GM19351 (cell line): ENCODE measurements at regions not wholly inside any gene's neighbourhood (a gene's known extent, or its start where the extent isn't known, plus 50 kb on each side); places are given as distances from the start of the nearest gene placed in this dataset.
A peak's percentile ranks its signal among the peaks of the same experiment; 100 is the strongest.
"Not testable (repeated sequence)": the region's sequence is repeated elsewhere in the genome, so short reads cannot be mapped to it uniquely, and the experiment has no call there.

ENCODE experiments used
- ATAC-seq: cut with Tn5 transposase; IDR thresholded peaks from one replicate; pipeline ENCODE4 v1.9.1; 2021; ENCODE audit warnings: mild to moderate bottlenecking, moderate library complexity; ENCODE audit not compliant: unreplicated experiment

GRCh38 chr9:41273549-41274267 is 84.6 kb upstream of the ZNG1F start:
- ATAC-seq: peak; percentile 100

DNA sequence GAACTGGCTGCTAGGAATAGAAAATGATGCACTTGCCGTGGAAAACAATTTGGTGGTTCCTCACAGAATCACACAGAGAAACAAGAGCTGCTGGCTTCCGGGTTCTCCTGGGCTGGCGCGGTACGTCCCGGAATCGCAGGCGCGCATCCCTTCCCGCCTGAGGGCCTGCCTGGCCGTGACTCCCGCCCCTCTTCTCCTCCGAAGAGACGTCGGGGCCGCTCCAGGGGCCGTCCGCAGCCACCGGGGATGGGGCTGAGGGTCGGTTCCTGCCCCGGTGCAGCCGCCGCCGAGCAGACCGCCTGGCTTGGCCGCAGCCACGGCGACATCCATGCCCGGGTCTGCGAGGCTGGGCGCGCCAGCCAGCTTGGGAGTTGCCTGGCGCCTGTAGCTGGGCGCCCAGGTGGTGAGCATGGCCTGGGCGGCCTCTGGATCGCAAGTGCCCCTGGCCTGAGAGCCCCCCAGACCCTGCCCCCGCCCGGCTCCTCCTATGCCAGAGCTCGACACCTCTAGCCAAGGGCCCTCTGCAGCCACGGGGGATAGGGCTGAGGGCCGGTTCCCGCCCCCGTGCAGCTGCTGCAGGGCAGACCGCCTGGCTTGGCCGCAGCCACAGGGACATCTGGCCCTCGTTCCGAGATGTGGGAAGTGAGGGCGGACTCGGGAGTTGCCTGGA is 83.9 kb upstream of the ZNG1F start:
- peak; percentile 35 for ATAC-seq

DNA sequence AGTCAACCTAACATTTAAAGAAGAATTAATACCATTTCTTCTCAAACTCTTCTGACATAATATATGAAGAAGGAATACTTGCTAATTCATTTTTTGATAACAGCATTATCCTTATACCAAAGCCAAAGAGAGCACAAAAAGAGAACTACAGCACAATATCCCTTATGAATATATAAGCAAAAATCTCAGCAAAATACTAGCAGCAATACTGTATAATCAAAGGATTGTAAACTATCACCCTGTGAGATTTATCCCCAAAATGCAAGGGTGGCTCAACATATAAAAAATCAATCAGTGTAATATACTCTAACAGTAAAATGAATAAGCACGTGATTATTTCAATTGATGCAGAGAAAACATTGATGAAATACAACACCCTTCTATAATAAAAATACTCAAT is 81.9 kb upstream of the ZNG1F start:
- not testable (repeated sequence) for ATAC-seq

GRCh38 chr9:41269471-41269870 is 80.4 kb upstream of the ZNG1F start:
- not testable (repeated sequence) for ATAC-seq

DNA sequence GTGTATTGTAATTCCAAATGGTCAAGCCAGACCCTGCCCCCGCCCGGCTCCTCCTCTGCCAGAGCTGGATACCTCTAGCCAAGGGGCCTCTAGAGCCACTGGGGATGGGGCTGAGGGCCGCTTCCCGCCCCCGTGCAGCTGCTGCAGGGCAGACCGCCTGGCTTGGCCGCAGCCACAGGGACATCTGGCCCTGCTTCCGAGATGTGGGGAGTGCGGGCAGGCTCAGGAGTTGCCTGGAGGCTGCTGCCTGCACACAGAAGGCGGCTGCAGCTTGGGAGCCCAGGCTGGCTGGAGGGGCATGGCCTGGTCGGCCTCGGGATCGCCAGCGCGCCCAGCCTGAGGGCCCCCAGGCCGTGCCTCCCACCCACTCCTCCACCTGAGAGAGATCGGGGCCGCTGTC is 79.9 kb upstream of the ZNG1F start:
- ATAC-seq: not testable (repeated sequence)

GRCh38 chr9:41266602-41267001 is 77.5 kb upstream of the ZNG1F start:
- ATAC-seq: not testable (repeated sequence)

DNA sequence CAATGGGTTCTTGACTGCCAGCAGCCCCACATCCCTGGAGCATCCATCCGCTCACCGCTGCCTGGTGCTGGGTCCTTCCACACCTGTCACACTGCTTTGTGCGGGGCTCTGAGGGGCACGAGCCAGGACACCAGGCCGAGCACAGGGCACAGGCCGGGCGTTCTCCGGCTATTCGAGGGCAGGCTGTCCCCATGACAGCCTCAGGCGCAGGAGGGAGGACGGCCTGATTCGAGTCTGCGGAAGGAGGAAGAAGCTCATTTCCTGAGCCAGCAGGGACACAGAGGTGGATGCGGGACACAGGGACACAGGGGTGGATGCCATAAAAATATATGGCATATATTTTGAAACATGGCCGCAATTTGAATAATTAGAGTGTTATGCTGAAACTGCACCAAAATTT is 76.9 kb upstream of the ZNG1F start:
- not testable (repeated sequence) for ATAC-seq

- not testable (repeated sequence) for ATAC-seq
Observed at GRCh38 chr9:41251973-41252372, 62.9 kb upstream of the ZNG1F start.

- not testable (repeated sequence) for ATAC-seq
Observed at GRCh38 chr9:41251101-41251500, 62.0 kb upstream of the ZNG1F start.

- ATAC-seq: not testable (repeated sequence)
Observed at GRCh38 chr9:41246702-41247101, 57.6 kb upstream of the ZNG1F start.
